H1 (cell line): ENCODE measurements at regions not wholly inside any gene's neighbourhood (a gene's known extent, or its start where the extent isn't known, plus 50 kb on each side); places are given as distances from the start of the nearest gene placed in this dataset.

Source experiments
- CTCF ChIA-PET: fragments of 300-600 bp; sonication (Branson Sonifier 250); formaldehyde crosslinking; loops from one replicate; lab custom pipeline; 2021; ENCODE audit not compliant: partially characterized antibody; lab: Charles Lee
- POLR2A ChIA-PET: fragments of 300-600 bp; sonication (Branson Sonifier 250); formaldehyde crosslinking; loops from one replicate; lab custom pipeline; 2021; ENCODE audit warnings: inconsistent platforms; ENCODE audit not compliant: partially characterized antibody; lab: Charles Lee
- DNase-seq, 2 experiments: peaks; one replicate each; pipeline versions ENCODE4 v3.0.0 to v3.0.0-alpha.2; 2010 to 2022; ENCODE audit warnings: low spot score in 2 of 2, low read depth in 1 of 2, mixed read lengths in 1 of 2
- FAIRE-seq: peaks from 2 replicates; lab custom pipeline; 2011; peaks lifted over from hg19 to GRCh38; lab: Jason Lieb, UNC
- H2AFZ ChIP-seq: 2 replicates; pipeline ENCODE4 v1.8.1; 2012; ENCODE audit warnings: low read length, inconsistent platforms
- H2AK5ac ChIP-seq: 2 replicates; pipeline ENCODE4 v1.6.1; 2013; ENCODE audit warnings: low read depth, low read length
- H2BK120ac ChIP-seq: replicated peaks from 2 replicates; pipeline ENCODE3; 2013; ENCODE audit warnings: low read depth, low read length, inconsistent platforms
- H2BK12ac ChIP-seq: 2 replicates; pipeline ENCODE4 v1.6.1; 2013; ENCODE audit warnings: low read depth, low read length
- H2BK15ac ChIP-seq: 2 replicates; pipeline ENCODE4 v1.6.1; 2013; ENCODE audit warnings: low read length
- H2BK20ac ChIP-seq: 2 replicates; pipeline ENCODE4 v1.6.1; 2013; ENCODE audit warnings: low read length
- H2BK5ac ChIP-seq: 2 replicates; pipeline ENCODE4 v1.6.1; 2013; ENCODE audit warnings: low read depth, low read length
- H3K14ac ChIP-seq: 2 replicates; pipeline ENCODE4 v1.6.1; 2013; ENCODE audit warnings: inconsistent platforms; ENCODE audit not compliant: insufficient read length
- H3K18ac ChIP-seq: 2 replicates; pipeline ENCODE4 v1.6.1; 2013; ENCODE audit warnings: low read length; ENCODE audit errors: extremely low read depth
- H3K23ac ChIP-seq: 2 replicates; pipeline ENCODE4 v1.6.1; 2013; ENCODE audit warnings: inconsistent platforms; ENCODE audit not compliant: insufficient read length
- H3K23me2 ChIP-seq: 2 replicates; pipeline ENCODE4 v1.6.1; 2013; ENCODE audit warnings: low read depth, low read length
- H3K27ac ChIP-seq: 2 replicates; pipeline ENCODE4 v1.6.1; 2011; ENCODE audit warnings: low read depth, low read length, inconsistent platforms
- H3K27me3 ChIP-seq, 4 experiments: replicated peaks in 1 of 4; 1 replicate in 1 of 4; 2 replicates in 3 of 4; pipeline versions ENCODE4 v1.6.1 to v1.8.1; 2011 to 2013; ENCODE audit warnings: low read length in 3 of 4, mild to moderate bottlenecking in 3 of 4, inconsistent platforms in 2 of 4, mixed read lengths in 2 of 4, moderate library complexity in 1 of 4; ENCODE audit not compliant: control insufficient read depth in 3 of 4, insufficient read depth in 3 of 4; ENCODE audit errors: extremely low read depth in 1 of 4
- H3K36me3 ChIP-seq, 4 experiments: 2 replicates each; pipeline versions ENCODE4 v1.6.1 to v1.8.1; 2011 to 2013; ENCODE audit warnings: mild to moderate bottlenecking in 4 of 4, low read length in 3 of 4, moderate library complexity in 2 of 4, control low read depth in 1 of 4, inconsistent platforms in 1 of 4; ENCODE audit not compliant: insufficient read depth in 4 of 4, control insufficient read depth in 2 of 4
- H3K4ac ChIP-seq: replicated peaks from 2 replicates; pipeline ENCODE3; 2013; ENCODE audit warnings: low read length, low read depth, mixed read lengths, inconsistent platforms; ENCODE audit not compliant: insufficient read length
- H3K4me1 ChIP-seq, 4 experiments: replicated peaks in 1 of 4; 1 replicate in 1 of 4; 2 replicates in 3 of 4; pipeline versions ENCODE4 v1.6.1 to v1.8.1; 2011 to 2013; ENCODE audit warnings: low read length in 3 of 4, inconsistent platforms in 2 of 4, mixed read lengths in 1 of 4; ENCODE audit not compliant: insufficient read depth in 4 of 4, control insufficient read depth in 3 of 4
- H3K4me2 ChIP-seq, 2 experiments: 2 replicates each; pipeline versions ENCODE4 v1.6.1 to v1.8.1; 2011 to 2013; ENCODE audit warnings: low read depth in 2 of 2, low read length in 2 of 2, control low read depth in 1 of 2, inconsistent platforms in 1 of 2, mild to moderate bottlenecking in 1 of 2; ENCODE audit not compliant: insufficient read depth in 1 of 2
- H3K4me3 ChIP-seq, 4 experiments: fragments of 200-600, 300-600 bp in 1 of 4; sonication (generic), shearing (Covaris generic), sonication (Bioruptor Twin) in 1 of 4; 2 replicates each; pipeline versions ENCODE4 v1.5.1 to v1.8.1; 2011 to 2016; ENCODE audit warnings: low read length in 4 of 4, low read depth in 3 of 4, control low read depth in 2 of 4, inconsistent platforms in 2 of 4, mild to moderate bottlenecking in 2 of 4, mixed read lengths in 1 of 4, moderate library complexity in 1 of 4; ENCODE audit not compliant: insufficient read depth in 2 of 4; ENCODE audit errors: extremely low read depth in 1 of 4
- H3K56ac ChIP-seq: replicated peaks from 2 replicates; pipeline ENCODE3; 2013; ENCODE audit warnings: low read depth, mild to moderate bottlenecking, mixed read lengths, low read length, inconsistent platforms; ENCODE audit not compliant: insufficient read length
- H3K79me1 ChIP-seq: 2 replicates; pipeline ENCODE4 v1.6.1; 2013; ENCODE audit warnings: low read depth, low read length, control low read depth
- H3K79me2 ChIP-seq, 2 experiments: 2 replicates each; pipeline versions ENCODE4 v1.6.1 to v1.8.1; 2012 to 2013; ENCODE audit warnings: low read length in 2 of 2, mild to moderate bottlenecking in 2 of 2, inconsistent platforms in 1 of 2; ENCODE audit not compliant: insufficient read depth in 2 of 2, control insufficient read depth in 1 of 2
- H3K9ac ChIP-seq, 4 experiments: replicated peaks in 1 of 4; 1 replicate in 1 of 4; 2 replicates in 3 of 4; pipeline versions ENCODE4 v1.6.1 to v1.8.1; 2011 to 2013; ENCODE audit warnings: low read depth in 3 of 4, low read length in 3 of 4, control low read depth in 2 of 4, mild to moderate bottlenecking in 2 of 4, moderate library complexity in 2 of 4, inconsistent platforms in 1 of 4; ENCODE audit errors: extremely low read depth in 1 of 4
- H3K9me3 ChIP-seq, 2 experiments: 2 replicates each; pipeline versions ENCODE4 v1.6.1 to v1.8.1; 2012 to 2013; ENCODE audit warnings: mild to moderate bottlenecking in 2 of 2, moderate library complexity in 2 of 2, control low read depth in 1 of 2, inconsistent platforms in 1 of 2, low read depth in 1 of 2, low read length in 1 of 2, mixed read lengths in 1 of 2; ENCODE audit not compliant: insufficient read depth in 2 of 2
- H4K20me1 ChIP-seq, 2 experiments: replicated peaks in 1 of 2; 2 replicates each; pipeline versions ENCODE3 to v1.8.1; 2011 to 2013; ENCODE audit warnings: inconsistent platforms in 2 of 2, low read length in 2 of 2, mild to moderate bottlenecking in 1 of 2; ENCODE audit not compliant: insufficient read depth in 2 of 2, control insufficient read depth in 1 of 2
- H4K5ac ChIP-seq: 2 replicates; pipeline ENCODE4 v1.6.1; 2013; ENCODE audit warnings: low read length, low read depth, mixed read lengths, inconsistent platforms; ENCODE audit not compliant: insufficient read length
- H4K8ac ChIP-seq: 2 replicates; pipeline ENCODE4 v1.8.0; 2013; ENCODE audit warnings: mild to moderate bottlenecking, moderate library complexity, low read length, inconsistent platforms; ENCODE audit not compliant: insufficient read depth; ENCODE audit errors: extremely low read depth
- H4K91ac ChIP-seq: replicated peaks from 2 replicates; pipeline ENCODE3; 2013; ENCODE audit warnings: low read length, mixed read lengths, inconsistent platforms; ENCODE audit not compliant: insufficient read length
- EGR1 ChIP-seq: IDR thresholded peaks from 2 replicates; pipeline ENCODE4 v1.6.1; 2011; ENCODE audit warnings: low read depth, low read length, borderline replicate concordance
- JUND ChIP-seq: IDR thresholded peaks from 2 replicates; pipeline ENCODE4 v1.6.1; 2011; ENCODE audit warnings: mild to moderate bottlenecking, improper control_type of control experiment, low read length
- POLR2AphosphoS5 ChIP-seq: IDR thresholded peaks from 2 replicates; pipeline ENCODE4 v1.6.1; 2011; ENCODE audit warnings: low read depth, low read length
- RAD21 ChIP-seq, 2 experiments: IDR thresholded peaks in 1 of 2; conservative IDR thresholded peaks in 1 of 2; 2 replicates each; pipeline ENCODE4 v1.6.1; 2011; ENCODE audit warnings: low read depth in 2 of 2, low read length in 2 of 2, improper control_type of control experiment in 1 of 2, inconsistent platforms in 1 of 2, mild to moderate bottlenecking in 1 of 2, moderate library complexity in 1 of 2
- RFX5 ChIP-seq: IDR thresholded peaks from 2 replicates; pipeline ENCODE4 v1.6.1; 2011; ENCODE audit warnings: low read depth, low read length, improper control_type of control experiment, borderline replicate concordance
- TAF7 ChIP-seq: optimal IDR thresholded peaks from 2 replicates; pipeline ENCODE3; 2011; ENCODE audit warnings: low read depth, mild to moderate bottlenecking, inconsistent platforms, low read length, moderate library complexity, borderline replicate concordance
- TEAD4 ChIP-seq: IDR thresholded peaks from 2 replicates; pipeline ENCODE4 v1.6.1; 2012; ENCODE audit warnings: low read depth, low read length, inconsistent platforms, mixed read lengths
- WGBS, 2 experiments: shearing (Covaris generic) in 1 of 2; methylation state at CpG; one replicate each; pipeline versions ENCODE4 v1.1.6 to v1.1.7; 2013 to 2015; ENCODE audit warnings: low lambda C conversion rate in 2 of 2, mixed read lengths in 2 of 2, inconsistent platforms in 1 of 2, low coverage in 1 of 2, missing lambda C conversion rate in 1 of 2; ENCODE audit not compliant: insufficient replicate concordance in 2 of 2, insufficient coverage in 1 of 2, insufficient read length in 1 of 2; ENCODE audit errors: extremely low coverage in 1 of 2, missing lambda C conversion rate in 1 of 2; 5-methylcytosine and 5-hydroxymethylcytosine counted together

DNA sequence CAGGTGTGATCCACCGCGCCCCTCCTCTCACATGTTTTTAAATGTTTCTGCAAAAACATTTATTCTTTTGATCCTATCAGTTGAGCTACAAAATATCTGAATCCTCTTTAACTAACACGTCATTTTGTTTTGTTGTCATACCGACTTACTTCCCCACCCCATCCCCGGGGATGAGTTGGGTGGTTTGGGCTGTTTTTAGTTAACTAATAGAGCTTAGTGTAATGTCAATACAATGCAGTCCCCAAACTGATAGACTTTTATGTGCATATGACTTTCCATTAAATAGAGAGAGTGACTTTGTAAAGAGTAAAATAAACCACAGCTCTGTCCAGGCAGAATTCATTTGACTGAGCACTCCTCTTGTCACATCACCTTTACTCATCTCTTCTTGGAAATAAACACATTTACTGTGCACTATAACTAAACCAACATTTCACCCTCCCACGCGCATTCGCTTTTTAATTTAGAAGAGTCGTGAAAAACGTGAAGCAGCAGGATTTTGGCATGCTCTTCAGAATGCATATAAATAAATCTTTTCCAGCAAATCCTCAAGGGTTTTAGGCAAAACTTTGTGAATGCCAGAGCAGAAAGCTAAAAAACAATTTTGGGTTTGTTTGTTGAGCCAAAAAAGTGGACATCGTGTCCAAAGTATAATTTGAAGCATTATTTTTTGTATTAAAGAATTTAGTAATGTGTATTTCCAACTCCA, 187.4 kb upstream of the MGMT start:
- DNase-seq (no peak), FAIRE-seq (no peak)
- Histone ChIP-seq H3K9me3 (no peaks in the 10 kb centered on the region), H3K9ac (no peak overlapping the region), H2AK5ac (no peak overlapping the region), H3K4ac (no peak overlapping the region), H2BK5ac (no peak overlapping the region), H3K18ac (no peak overlapping the region), H3K23me2 (no peaks in the 10 kb centered on the region), H3K4me2 (no peak overlapping the region), H4K91ac (no peak overlapping the region), H3K14ac (no peak overlapping the region), H3K27ac (no peak overlapping the region), H2BK12ac (no peak overlapping the region), H4K8ac (no peak overlapping the region), H3K27me3 (peaks cover 0 to 1% (median 0%) of the 10 kb centered on the region in 4 experiments; a peak in 2 of 7 replicates), H3K36me3 (no peaks in the 10 kb centered on the region), H3K79me1 (no peaks in the 10 kb centered on the region), H3K56ac (no peak overlapping the region), H4K5ac (no peak overlapping the region), H4K20me1 (peaks cover 0 to 1% of the 10 kb centered on the region in 2 experiments), H2AFZ (no peak overlapping the region), H3K4me1 (no peaks in the 10 kb centered on the region), H3K79me2 (no peaks in the 10 kb centered on the region), H3K4me3 (no peak overlapping the region), H2BK120ac (no peak overlapping the region), H2BK20ac (no peak overlapping the region), H3K23ac (no peak overlapping the region), H2BK15ac (no peak overlapping the region)
- no peak for TF ChIP-seq TEAD4
- TF ChIP-seq JUND: no peak
- TF ChIP-seq RFX5: no peak
- TF ChIP-seq POLR2AphosphoS5: no peak
- no peak for TF ChIP-seq RAD21 (IDR thresholded peaks at IDR 0.05 in 1 of 2, conservative IDR thresholded peaks at IDR 0.05 in 1 of 2; ENCODE audit: low read depth in 2 of 2, low read length in 2 of 2)
- no peak for TF ChIP-seq EGR1
- no peak for TF ChIP-seq TAF7
- CTCF ChIA-PET: no interaction called here
- WGBS, 2 experiments: 90 to 95% methylated on average over 3 to 9 of the region's 11 CpGs
- POLR2A ChIA-PET: no interaction called here
